ENCODE measurements at regions not wholly inside any gene's neighbourhood (a gene's known extent, or its start where the extent isn't known, plus 50 kb on each side); places are given as distances from the start of the nearest gene placed in this dataset.
"Not testable (repeated sequence)": the region's sequence is repeated elsewhere in the genome, so short reads cannot be mapped to it uniquely, and the experiment has no call there.

DNA sequence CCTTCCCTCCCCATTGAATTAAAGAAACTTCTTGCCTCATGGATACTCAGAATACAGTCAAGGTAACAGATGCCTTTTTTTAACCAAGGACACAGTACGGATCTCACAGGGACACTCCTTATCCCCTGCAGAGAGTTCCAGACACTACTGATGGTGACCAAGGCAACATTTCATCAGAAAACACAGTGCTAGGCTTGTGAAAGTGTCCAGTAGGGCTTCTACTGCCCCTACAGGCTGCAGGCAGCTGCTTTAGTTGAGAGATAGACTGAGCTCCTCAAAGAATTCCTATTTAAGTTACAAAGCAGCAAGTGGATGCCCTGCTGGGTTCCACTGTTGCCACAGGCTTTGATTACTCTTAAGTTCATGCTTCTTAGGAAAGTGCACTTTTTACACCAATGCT is 2137.8 kb upstream of the DEFB115 start:
- not testable (repeated sequence) for DNase-seq (ENCODE audit: low spot score)

DNA sequence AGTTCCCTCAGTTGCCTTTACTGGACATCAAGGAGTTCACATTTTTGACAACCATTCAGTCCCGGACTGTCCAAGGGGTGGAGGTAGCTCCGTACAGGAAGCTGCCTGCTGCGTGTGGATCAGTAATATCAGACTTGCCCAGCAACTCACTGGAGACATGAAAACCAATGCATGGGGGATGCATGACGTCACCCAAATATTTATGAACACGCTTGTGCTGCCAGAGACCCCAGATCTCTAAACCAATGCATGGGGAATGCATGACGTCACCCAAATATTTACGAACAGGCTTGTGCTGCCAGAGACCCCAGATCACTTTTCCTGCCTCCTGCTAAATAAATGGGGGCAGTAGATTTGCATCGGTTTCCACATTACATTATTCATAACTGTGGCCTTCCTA is 2137.4 kb upstream of the DEFB115 start:
- not testable (repeated sequence) for DNase-seq (ENCODE audit: low spot score)

DNA sequence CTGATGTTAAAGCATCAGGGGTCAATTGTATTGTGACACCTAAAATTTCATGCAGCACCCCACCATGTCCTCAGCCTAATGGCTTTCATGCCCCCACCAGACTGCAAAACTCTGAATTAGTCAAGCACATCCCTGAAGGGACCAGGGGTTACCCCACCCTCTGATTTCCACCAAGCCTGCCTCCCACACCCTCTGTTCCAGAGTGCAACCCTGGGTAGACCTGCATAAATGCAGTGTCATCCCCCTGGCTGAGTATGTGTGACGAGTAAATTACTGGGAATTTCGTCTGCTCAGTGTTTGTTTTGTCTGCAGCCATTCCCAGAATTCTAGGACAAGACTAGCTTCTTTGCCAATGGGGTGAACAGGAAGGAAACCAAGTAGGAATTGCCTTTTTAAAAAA is 2136.9 kb upstream of the DEFB115 start:
- not testable (repeated sequence) for DNase-seq (ENCODE audit: low spot score)

DNA sequence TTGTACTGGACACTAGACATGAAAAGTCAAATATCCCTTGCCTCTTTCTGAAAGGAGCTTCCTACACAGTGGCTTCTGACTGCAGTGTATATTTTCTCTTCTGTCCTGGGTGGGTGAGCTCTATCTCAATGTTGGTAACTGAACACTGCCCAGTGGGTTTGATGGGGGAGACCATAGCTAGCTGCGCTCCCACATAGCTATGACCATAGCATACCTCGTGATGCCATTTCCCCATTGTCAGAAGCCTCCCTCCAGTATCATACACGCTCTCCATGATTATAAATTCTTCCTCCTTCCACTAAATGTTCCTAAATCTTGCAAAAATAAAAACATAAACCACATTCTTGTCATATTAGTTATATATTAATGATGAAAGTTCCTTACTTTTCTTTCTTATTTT is 2134.7 kb upstream of the DEFB115 start:
- not testable (repeated sequence) for DNase-seq (ENCODE audit: low spot score)

DNA sequence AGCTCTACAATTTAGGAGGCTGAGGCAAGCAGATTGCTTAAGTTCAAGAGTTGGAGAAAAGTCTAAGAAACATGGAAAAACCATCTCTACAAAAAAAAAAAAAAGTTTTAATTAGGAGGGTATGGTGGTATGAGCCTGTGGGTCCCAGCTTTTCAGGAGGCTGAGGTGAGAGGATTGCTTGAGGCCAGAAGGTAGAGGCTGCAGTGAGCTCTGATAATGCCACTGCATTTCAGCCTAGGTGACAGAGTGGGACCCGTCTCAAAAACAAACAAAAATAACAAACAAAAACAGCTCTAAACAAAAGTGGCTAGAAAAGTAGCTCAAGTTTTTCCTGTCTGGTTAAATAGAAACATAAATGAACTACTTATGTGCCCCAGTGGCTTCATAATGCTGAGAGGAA is 2133.6 kb upstream of the DEFB115 start:
- no peak for DNase-seq (ENCODE audit: low spot score)
